Caco-2 (cell line): ENCODE measurements at regions not wholly inside any gene's neighbourhood (a gene's known extent, or its start where the extent isn't known, plus 50 kb on each side); places are given as distances from the start of the nearest gene placed in this dataset.

Source experiments
- BruUV-seq: library from RNA; stranded (reverse); fragments of 400-500 nt; replicated peaks from 2 replicates; lab custom pipeline; 2021; lab: Mats Ljungman, UMichigan
- CTCF ChIA-PET: fragments of 300-600 bp; sonication (Branson Sonifier 250); formaldehyde crosslinking; loops from one replicate; lab custom pipeline; 2022; ENCODE audit warnings: antibody characterized with exemption; lab: Charles Lee
- POLR2A ChIA-PET: fragments of 300-600 bp; sonication (Branson Sonifier 250); formaldehyde crosslinking; loops from one replicate; lab custom pipeline; 2022; ENCODE audit warnings: antibody characterized with exemption; lab: Charles Lee
- DNase-seq, 2 experiments: peaks; one replicate each; pipeline versions ENCODE4 v3.0.0 to v3.0.0-alpha.2; 2020 to 2022
- H3K27me3 ChIP-seq: replicated peaks from 2 replicates; pipeline ENCODE4 v1.6.0; 2011; ENCODE audit warnings: low read length; ENCODE audit not compliant: control insufficient read depth, insufficient read depth
- H3K36me3 ChIP-seq: 2 replicates; pipeline ENCODE4 v1.5.1; 2011; ENCODE audit warnings: low read length; ENCODE audit not compliant: control insufficient read depth, insufficient read depth
- H3K4me1 ChIP-seq: fragments of 250-450 bp; sonication (Bioruptor Pico); 2 replicates; pipeline ENCODE4 v1.5.1; 2020; ENCODE audit warnings: mild to moderate bottlenecking
- H3K4me3 ChIP-seq: 2 replicates; pipeline ENCODE4 v1.5.1; 2011; ENCODE audit warnings: low read depth, mild to moderate bottlenecking, control low read depth, low read length
- H3K9me3 ChIP-seq: fragments of 250-450 bp; sonication (Bioruptor Pico); 2 replicates; pipeline ENCODE4 v1.5.1; 2020; ENCODE audit warnings: mild to moderate bottlenecking, moderate library complexity
- H3K27ac Mint-ChIP-seq: one replicate; pipeline ENCODE4 v1.8.0; 2022; ENCODE audit warnings: mixed read lengths; ENCODE audit not compliant: unreplicated experiment
- H3K27me3 Mint-ChIP-seq: one replicate; pipeline ENCODE4 v1.8.0; 2022; ENCODE audit warnings: mixed read lengths; ENCODE audit not compliant: insufficient read depth, unreplicated experiment
- H3K36me3 Mint-ChIP-seq: one replicate; pipeline ENCODE4 v1.8.0; 2022; ENCODE audit warnings: mild to moderate bottlenecking, mixed read lengths; ENCODE audit not compliant: insufficient read depth, unreplicated experiment
- H3K4me1 Mint-ChIP-seq: one replicate; pipeline ENCODE4 v1.8.0; 2022; ENCODE audit warnings: low read depth, mixed read lengths; ENCODE audit not compliant: unreplicated experiment
- H3K4me3 Mint-ChIP-seq: one replicate; pipeline ENCODE4 v1.8.0; 2022; ENCODE audit warnings: mild to moderate bottlenecking, moderate library complexity, mixed read lengths; ENCODE audit not compliant: unreplicated experiment
- H3K9me3 Mint-ChIP-seq: one replicate; pipeline ENCODE4 v1.8.0; 2022; ENCODE audit warnings: mixed read lengths; ENCODE audit not compliant: unreplicated experiment
- intact Hi-C: fragments of 100-400 bp; cut with micrococcal nuclease; formaldehyde crosslinking; loops from one replicate; pipeline ENCODE4 v1.10.0; 2022; ENCODE audit not compliant: unreplicated experiment
- TF ChIP-seq, protein P1 (sequence below), 2 experiments: fragments of 200-600 bp in 1 of 2; IDR thresholded peaks; 1 replicate in 1 of 2; 2 replicates in 1 of 2; pipeline versions ENCODE4 v1.5.1 to v1.8.0; 2011 to 2022; ENCODE audit warnings: antibody characterized with exemption in 1 of 2, control low read depth in 1 of 2, inconsistent platforms in 1 of 2, low read depth in 1 of 2, low read length in 1 of 2, mild to moderate bottlenecking in 1 of 2, moderate library complexity in 1 of 2; ENCODE audit not compliant: insufficient read depth in 1 of 2, severe bottlenecking in 1 of 2, unreplicated experiment in 1 of 2

DNA sequence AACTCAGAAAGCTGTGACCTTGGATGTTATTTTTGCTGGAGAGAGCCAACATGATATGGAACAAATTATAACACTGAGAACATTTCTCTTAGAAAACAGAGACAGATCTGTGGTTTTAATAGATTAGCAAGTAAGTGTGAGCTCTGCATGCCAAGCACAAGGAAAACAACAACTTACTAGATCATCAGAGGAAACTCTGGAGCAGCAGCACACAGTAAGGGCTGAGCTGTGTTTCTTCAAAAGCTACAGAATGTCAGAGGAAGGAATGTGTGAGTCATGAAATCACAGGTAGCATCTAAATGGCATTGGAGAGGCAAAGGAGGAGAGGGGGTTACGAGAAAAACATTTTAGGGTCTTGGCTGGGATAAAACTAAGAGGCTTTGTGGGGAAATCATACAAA lies 283.4 kb upstream of the FZD8 start:
- ChIA-PET POLR2A (no interaction called here), CTCF (no interaction called here)
- Mint-ChIP-seq H3K27me3 (peaks cover 17% of the 10 kb centered on the region), H3K27ac (no peak overlapping the region), H3K9me3 (no peaks in the 10 kb centered on the region), H3K4me3 (no peak overlapping the region), H3K4me1 (no peaks in the 10 kb centered on the region), H3K36me3 (no peaks in the 10 kb centered on the region)
- Histone ChIP-seq H3K27me3 (no peaks in the 10 kb centered on the region; the same call in 1 of the 2 replicates), H3K4me3 (no peak overlapping the region), H3K36me3 (no peaks in the 10 kb centered on the region), H3K9me3 (no peaks in the 10 kb centered on the region), H3K4me1 (no peaks in the 10 kb centered on the region)
- no peak for DNase-seq
- no TSS peak for BruUV-seq
- TF ChIP-seq, protein P1, sequence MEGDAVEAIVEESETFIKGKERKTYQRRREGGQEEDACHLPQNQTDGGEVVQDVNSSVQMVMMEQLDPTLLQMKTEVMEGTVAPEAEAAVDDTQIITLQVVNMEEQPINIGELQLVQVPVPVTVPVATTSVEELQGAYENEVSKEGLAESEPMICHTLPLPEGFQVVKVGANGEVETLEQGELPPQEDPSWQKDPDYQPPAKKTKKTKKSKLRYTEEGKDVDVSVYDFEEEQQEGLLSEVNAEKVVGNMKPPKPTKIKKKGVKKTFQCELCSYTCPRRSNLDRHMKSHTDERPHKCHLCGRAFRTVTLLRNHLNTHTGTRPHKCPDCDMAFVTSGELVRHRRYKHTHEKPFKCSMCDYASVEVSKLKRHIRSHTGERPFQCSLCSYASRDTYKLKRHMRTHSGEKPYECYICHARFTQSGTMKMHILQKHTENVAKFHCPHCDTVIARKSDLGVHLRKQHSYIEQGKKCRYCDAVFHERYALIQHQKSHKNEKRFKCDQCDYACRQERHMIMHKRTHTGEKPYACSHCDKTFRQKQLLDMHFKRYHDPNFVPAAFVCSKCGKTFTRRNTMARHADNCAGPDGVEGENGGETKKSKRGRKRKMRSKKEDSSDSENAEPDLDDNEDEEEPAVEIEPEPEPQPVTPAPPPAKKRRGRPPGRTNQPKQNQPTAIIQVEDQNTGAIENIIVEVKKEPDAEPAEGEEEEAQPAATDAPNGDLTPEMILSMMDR (IDR thresholded peaks at IDR 0.05; ENCODE audit: insufficient read depth in 1 of 2, low read depth in 1 of 2, low read length in 1 of 2, severe bottlenecking in 1 of 2, unreplicated experiment in 1 of 2) = no peak
- intact Hi-C loops = no loop called here

DNA sequence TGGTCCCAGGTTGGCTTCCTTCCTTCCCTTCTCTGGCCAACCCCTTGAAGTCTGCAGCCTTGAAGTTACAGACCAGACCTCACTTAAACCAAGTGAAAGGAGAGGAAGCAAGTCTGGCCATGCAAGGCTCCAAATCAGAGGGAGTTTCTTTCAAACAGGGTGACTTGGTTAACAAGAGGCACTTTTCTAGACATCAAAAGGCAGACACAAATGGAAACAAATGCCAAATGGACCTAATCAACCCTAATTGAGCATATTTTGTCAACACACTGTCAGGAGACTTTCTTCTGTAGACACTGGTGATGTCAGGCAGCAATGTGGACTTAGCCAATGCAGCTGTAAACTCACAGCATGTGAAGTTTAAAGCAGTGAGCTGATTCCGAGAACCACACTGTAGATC lies 282.7 kb upstream of the FZD8 start:
- Mint-ChIP-seq H3K27ac (no peak overlapping the region), H3K36me3 (no peaks in the 10 kb centered on the region), H3K27me3 (peaks cover 22% of the 10 kb centered on the region), H3K4me3 (no peak overlapping the region), H3K4me1 (no peaks in the 10 kb centered on the region), H3K9me3 (no peaks in the 10 kb centered on the region)
- H3K27me3 ChIP-seq = no peaks in the 10 kb centered on the region; the same call in 1 of the 2 replicates
- TF ChIP-seq, protein P1 (IDR thresholded peaks at IDR 0.05; ENCODE audit: insufficient read depth in 1 of 2, low read depth in 1 of 2, low read length in 1 of 2, severe bottlenecking in 1 of 2, unreplicated experiment in 1 of 2) = no peak
- H3K4me1 ChIP-seq = no peaks in the 10 kb centered on the region
- no peak overlapping the region for H3K4me3 ChIP-seq
- ChIA-PET POLR2A (no interaction called here), CTCF (no interaction called here)
- BruUV-seq = no TSS peak
- intact Hi-C loops = no loop called here
- H3K36me3 ChIP-seq = no peaks in the 10 kb centered on the region
- DNase-seq = no peak
- no peaks in the 10 kb centered on the region for H3K9me3 ChIP-seq

DNA sequence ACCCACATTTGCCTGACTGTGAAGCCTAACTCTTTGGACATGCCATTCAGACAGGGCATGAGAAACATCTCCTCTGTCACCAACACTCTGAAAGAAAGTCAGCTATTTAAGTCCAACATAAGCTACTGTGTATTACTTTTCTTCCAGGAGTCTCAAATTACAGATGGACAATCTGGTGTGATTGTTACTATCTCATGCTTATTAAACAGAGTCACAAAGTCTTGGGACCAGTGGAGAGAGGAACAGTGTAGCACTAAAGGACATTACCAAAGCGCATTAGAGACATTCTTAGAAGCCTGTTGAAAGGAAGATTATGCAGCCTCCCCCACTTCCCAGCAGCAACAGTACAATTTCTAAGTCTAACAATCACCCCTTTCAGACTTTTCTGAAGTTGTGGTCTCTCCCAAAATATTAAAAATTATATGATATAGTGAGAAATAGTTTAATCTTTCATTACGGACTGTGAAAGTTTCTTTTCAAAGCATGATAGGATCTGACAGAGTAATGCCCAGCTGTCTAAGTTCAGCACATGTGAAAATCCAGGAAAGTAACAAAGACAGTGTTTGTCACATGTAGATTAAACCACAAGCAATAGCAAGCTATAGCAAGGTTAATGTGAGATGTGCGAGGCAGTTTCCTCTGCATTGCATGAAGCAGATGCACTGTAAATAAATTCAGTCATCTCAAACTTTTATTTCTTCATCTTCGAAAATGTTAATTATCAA lies 280.9 kb upstream of the FZD8 start:
- H3K36me3 ChIP-seq = no peaks in the 10 kb centered on the region
- Mint-ChIP-seq H3K4me1 (no peaks in the 10 kb centered on the region), H3K4me3 (no peak overlapping the region), H3K9me3 (no peaks in the 10 kb centered on the region), H3K36me3 (no peaks in the 10 kb centered on the region), H3K27ac (no peak overlapping the region), H3K27me3 (peaks cover 19% of the 10 kb centered on the region)
- intact Hi-C loops = no loop called here
- ChIA-PET POLR2A (no interaction called here), CTCF (no interaction called here)
- DNase-seq = no peak
- BruUV-seq = no TSS peak
- no peak overlapping the region for H3K4me3 ChIP-seq
- H3K4me1 ChIP-seq = no peaks in the 10 kb centered on the region
- TF ChIP-seq, protein P1 (IDR thresholded peaks at IDR 0.05; ENCODE audit: insufficient read depth in 1 of 2, low read depth in 1 of 2, low read length in 1 of 2, severe bottlenecking in 1 of 2, unreplicated experiment in 1 of 2) = no peak
- H3K27me3 ChIP-seq = no peaks in the 10 kb centered on the region; the same call in 1 of the 2 replicates
- H3K9me3 ChIP-seq = no peaks in the 10 kb centered on the region
